ENCODE measurements at regions not wholly inside any gene's neighbourhood (a gene's known extent, or its start where the extent isn't known, plus 50 kb on each side); places are given as distances from the start of the nearest gene placed in this dataset.

- Histone ChIP-seq H3K4me3 (replicated peaks in 1 of 2; ENCODE audit: low read depth in 1 of 2, low read length in 2 of 2) (no peak overlapping the region), H3K36me3 (ENCODE audit: control insufficient read depth in 1 of 2, insufficient read depth in 2 of 2, low read length in 2 of 2) (no peaks in the 10 kb centered on the region), H3K4me1 (ENCODE audit: control insufficient read depth in 1 of 2, insufficient read depth in 2 of 2, low read length in 2 of 2) (no peaks in the 10 kb centered on the region), H4K20me1 (ENCODE audit: insufficient read depth) (no peaks in the 10 kb centered on the region), H3K9me3 (ENCODE audit: control insufficient read depth in 1 of 2, insufficient read depth in 1 of 2, low read depth in 1 of 2, low read length in 2 of 2) (no peaks in the 10 kb centered on the region), H3K9ac (ENCODE audit: low read length) (no peak overlapping the region), H3K9me2 (ENCODE audit: insufficient read depth) (no peaks in the 10 kb centered on the region), H2AFZ (ENCODE audit: low read depth, low read length, poor library complexity, severe bottlenecking) (no peak overlapping the region), H3K27me3 (ENCODE audit: insufficient read depth, low read length) (0 out of 2 replicates have a peak, but pooled peaks cover 3% of the 10 kb centered on the region), H3K27ac (ENCODE audit: low read depth, low read length) (no peak overlapping the region), H3K4me2 (ENCODE audit: low read length) (no peak overlapping the region), H3K79me2 (ENCODE audit: insufficient read depth, low read length) (no peaks in the 10 kb centered on the region)
- CTCF ChIA-PET, result no interaction called here
- POLR2A ChIA-PET, result no interaction called here
- ATAC-seq (no peak), DNase-seq (ENCODE audit: low read depth, low spot score) (no peak)
- intact Hi-C loops (cut with micrococcal nuclease), result no loop called here
- no peak for TF ChIP-seq ZNF274 (IDR thresholded peaks at IDR 0.05; ENCODE audit: low read depth, low read length)
- no peak for TF ChIP-seq REST (IDR thresholded peaks at IDR 0.05; ENCODE audit: low read depth)
- no peak for TF ChIP-seq FOSL1 (IDR thresholded peaks at IDR 0.05; ENCODE audit: low read depth)
- TF ChIP-seq EGR1 (IDR thresholded peaks at IDR 0.05; ENCODE audit: low read depth), result no peak
- BruUV-seq (replicated peaks), result no TSS peak
- RAD21 ChIA-PET (ENCODE audit: low non-redundant PET in 1 of 2, low total read pairs in 2 of 2, uncharacterized antibody in 2 of 2, unreplicated experiment in 2 of 2), result no interaction called here
Observed at GRCh38 chr5:114838937-114839336, 330.8 kb downstream of the TRIM36 start.

- BruUV-seq (replicated peaks), result no TSS peak
- DNase-seq (ENCODE audit: low read depth, low spot score) (no peak), ATAC-seq (no peak)
- H3K27me3 ChIP-seq (ENCODE audit: insufficient read depth, low read length), result peaks cover 11% of the 10 kb centered on the region; the same call in 1 of the 2 replicates
- H4K20me1 ChIP-seq (ENCODE audit: insufficient read depth), result no peaks in the 10 kb centered on the region
- TF ChIP-seq ELF1 (IDR thresholded peaks at IDR 0.05; ENCODE audit: borderline replicate concordance, low read depth) (no peak), TCF7L2 (IDR thresholded peaks at IDR 0.05; ENCODE audit: borderline replicate concordance, extremely low read depth, insufficient read depth, insufficient read length) (no peak), POLR2A (IDR thresholded peaks at IDR 0.05; ENCODE audit: borderline replicate concordance, extremely low read depth, insufficient read depth, insufficient read length) (no peak)
- H3K27ac ChIP-seq (ENCODE audit: low read depth, low read length), result no peak overlapping the region
- no peaks in the 10 kb centered on the region for H3K79me2 ChIP-seq (ENCODE audit: insufficient read depth, low read length)
- no peak overlapping the region for H3K4me3 ChIP-seq (replicated peaks in 1 of 2; ENCODE audit: low read depth in 1 of 2, low read length in 2 of 2)
- H2AFZ ChIP-seq (ENCODE audit: low read depth, low read length, poor library complexity, severe bottlenecking), result no peak overlapping the region
- no peaks in the 10 kb centered on the region for H3K9me3 ChIP-seq (ENCODE audit: control insufficient read depth in 1 of 2, insufficient read depth in 1 of 2, low read depth in 1 of 2, low read length in 2 of 2)
- ChIA-PET POLR2A (no interaction called here), RAD21 (ENCODE audit: low non-redundant PET in 1 of 2, low total read pairs in 2 of 2, uncharacterized antibody in 2 of 2, unreplicated experiment in 2 of 2) (no interaction called here), CTCF (no interaction called here)
- no peak overlapping the region for H3K4me2 ChIP-seq (ENCODE audit: low read length)
- no peaks in the 10 kb centered on the region for H3K36me3 ChIP-seq (ENCODE audit: control insufficient read depth in 1 of 2, insufficient read depth in 2 of 2, low read length in 2 of 2)
- H3K4me1 ChIP-seq (ENCODE audit: control insufficient read depth in 1 of 2, insufficient read depth in 2 of 2, low read length in 2 of 2), result no peaks in the 10 kb centered on the region
- no peaks in the 10 kb centered on the region for H3K9me2 ChIP-seq (ENCODE audit: insufficient read depth)
- intact Hi-C loops (cut with micrococcal nuclease), result no loop called here
- no peak overlapping the region for H3K9ac ChIP-seq (ENCODE audit: low read length)
Observed at GRCh38 chr5:114830114-114830513, 339.6 kb downstream of the TRIM36 start.
